ENCODE measurements at regions not wholly inside any gene's neighbourhood (a gene's known extent, or its start where the extent isn't known, plus 50 kb on each side); places are given as distances from the start of the nearest gene placed in this dataset.

DNA sequence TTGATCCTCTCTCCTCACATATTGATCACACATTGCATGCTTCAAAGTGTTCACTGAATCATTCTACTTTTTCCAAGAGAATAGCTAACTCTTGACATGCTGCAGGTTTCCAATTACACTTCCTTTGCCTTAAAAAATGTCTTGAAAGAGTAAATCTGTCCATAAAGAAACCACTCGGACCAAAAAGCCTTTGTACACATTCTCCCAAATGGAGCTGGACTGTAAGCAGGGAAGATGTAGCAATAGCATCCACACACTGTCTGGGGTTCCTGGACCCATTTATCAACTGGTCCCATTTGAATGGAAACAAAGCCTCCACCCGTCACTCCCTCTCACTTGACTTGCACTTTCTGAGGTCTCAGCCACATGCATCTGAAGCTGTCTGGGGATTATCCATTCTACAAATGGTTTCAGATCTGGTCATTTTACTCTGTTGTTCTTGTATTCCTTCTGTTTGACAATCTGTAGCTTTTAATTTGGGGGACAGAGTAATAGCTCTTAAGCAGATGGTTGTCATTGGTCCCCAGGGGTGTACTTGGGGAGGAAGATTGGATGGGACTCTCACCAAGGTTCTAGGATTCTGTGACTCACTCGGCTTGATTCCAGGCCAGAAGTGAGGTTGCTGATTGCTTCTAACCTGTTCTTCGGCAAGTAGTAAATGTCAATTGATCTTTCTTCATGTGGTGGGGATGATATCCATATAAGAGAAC, 203.5 kb downstream of the HIBADH start:
- Histone ChIP-seq H3K36me3 (no peaks in the 10 kb centered on the region), H3K9me3 (no peaks in the 10 kb centered on the region), H3K4me1 (no peaks in the 10 kb centered on the region), H3K27me3 (no peaks in the 10 kb centered on the region), H3K27ac (no peak overlapping the region), H3K4me3 (no peak overlapping the region)
- intact Hi-C loops (cut with DNase I): no loop called here
- no peak for DNase-seq (ENCODE audit: low spot score in 2 of 2)
- TF ChIP-seq, protein P1, sequence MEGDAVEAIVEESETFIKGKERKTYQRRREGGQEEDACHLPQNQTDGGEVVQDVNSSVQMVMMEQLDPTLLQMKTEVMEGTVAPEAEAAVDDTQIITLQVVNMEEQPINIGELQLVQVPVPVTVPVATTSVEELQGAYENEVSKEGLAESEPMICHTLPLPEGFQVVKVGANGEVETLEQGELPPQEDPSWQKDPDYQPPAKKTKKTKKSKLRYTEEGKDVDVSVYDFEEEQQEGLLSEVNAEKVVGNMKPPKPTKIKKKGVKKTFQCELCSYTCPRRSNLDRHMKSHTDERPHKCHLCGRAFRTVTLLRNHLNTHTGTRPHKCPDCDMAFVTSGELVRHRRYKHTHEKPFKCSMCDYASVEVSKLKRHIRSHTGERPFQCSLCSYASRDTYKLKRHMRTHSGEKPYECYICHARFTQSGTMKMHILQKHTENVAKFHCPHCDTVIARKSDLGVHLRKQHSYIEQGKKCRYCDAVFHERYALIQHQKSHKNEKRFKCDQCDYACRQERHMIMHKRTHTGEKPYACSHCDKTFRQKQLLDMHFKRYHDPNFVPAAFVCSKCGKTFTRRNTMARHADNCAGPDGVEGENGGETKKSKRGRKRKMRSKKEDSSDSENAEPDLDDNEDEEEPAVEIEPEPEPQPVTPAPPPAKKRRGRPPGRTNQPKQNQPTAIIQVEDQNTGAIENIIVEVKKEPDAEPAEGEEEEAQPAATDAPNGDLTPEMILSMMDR (IDR thresholded peaks at IDR 0.05): no peak

DNA sequence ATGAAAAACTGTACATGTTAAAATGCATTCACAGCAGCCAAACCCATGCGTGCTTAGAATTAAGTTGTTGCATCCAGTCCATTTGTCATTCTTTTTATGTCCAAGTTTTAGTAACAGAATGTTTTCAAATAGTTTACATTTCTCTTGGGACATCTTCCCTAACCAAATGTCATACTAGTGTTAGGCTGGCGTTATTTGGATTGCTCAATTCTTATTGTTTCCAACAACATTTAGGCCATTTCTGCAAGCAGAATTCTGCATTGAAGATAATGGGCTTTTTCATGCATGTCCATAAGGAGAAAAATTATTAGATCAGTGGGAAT, 203.0 kb downstream of the HIBADH start:
- Histone ChIP-seq H3K27ac (no peak overlapping the region), H3K9me3 (no peaks in the 10 kb centered on the region), H3K4me3 (no peak overlapping the region), H3K4me1 (no peaks in the 10 kb centered on the region), H3K36me3 (no peaks in the 10 kb centered on the region), H3K27me3 (no peaks in the 10 kb centered on the region)
- intact Hi-C loops (cut with DNase I): no loop called here
- no peak for DNase-seq (ENCODE audit: low spot score in 2 of 2)
- TF ChIP-seq, protein P1 (IDR thresholded peaks at IDR 0.05): no peak

DNA sequence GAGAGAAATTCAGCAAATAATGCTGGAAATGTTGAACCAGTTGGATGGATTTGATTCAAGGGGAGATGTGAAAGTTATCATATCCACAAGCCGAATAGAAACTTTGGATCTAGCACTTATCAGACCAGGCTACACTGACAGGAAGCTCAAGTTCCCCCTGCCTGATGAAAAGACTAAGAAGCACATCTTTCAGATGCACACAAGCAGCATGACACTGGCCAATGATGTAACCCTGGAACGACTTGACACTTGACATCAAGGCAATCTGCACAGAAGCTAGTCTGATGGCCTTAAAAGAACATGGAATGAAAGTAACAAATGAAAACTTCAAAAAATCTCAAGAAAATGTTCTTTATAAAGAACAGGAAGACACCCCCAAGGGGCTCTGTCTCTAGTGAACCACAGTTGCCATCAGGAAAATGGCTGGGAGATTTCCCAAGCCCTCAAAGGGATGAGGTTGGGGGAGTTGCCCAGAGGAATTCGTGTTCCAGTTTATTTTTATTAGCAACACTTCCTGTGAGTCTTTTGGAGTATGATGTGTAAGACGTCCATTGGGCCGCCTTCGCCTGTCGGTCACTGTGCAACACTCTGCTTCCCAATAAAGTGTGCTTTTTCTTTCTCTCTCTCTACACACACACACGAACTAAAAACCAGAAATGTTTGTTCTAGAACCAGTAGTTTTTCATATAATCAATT, 200.0 kb downstream of the HIBADH start:
- Histone ChIP-seq H3K4me3 (no peak overlapping the region), H3K27ac (no peak overlapping the region), H3K36me3 (no peaks in the 10 kb centered on the region), H3K9me3 (no peaks in the 10 kb centered on the region), H3K4me1 (no peaks in the 10 kb centered on the region), H3K27me3 (no peaks in the 10 kb centered on the region)
- intact Hi-C loops (cut with DNase I): no loop called here
- TF ChIP-seq, protein P1 (IDR thresholded peaks at IDR 0.05): no peak
- DNase-seq (ENCODE audit: low spot score in 2 of 2): no peak

DNA sequence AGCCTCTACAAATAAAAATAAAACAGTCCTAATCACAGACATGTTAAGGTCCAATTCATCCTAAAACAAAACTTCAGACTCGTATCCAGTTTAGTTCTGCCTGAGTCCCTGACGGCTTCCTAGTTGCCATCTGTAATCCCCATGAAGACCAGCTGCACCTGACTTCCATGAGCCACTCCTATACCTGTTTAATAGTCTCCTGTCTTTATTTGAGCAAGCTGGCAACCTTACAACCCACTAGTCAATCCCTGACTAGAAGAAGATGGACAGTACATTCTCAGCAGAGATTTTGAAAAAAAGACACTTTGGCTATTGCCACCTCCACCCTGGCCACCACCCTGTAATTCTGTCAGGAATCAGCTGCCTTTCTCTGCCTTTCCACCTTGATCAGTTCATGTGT, 197.7 kb downstream of the HIBADH start:
- Histone ChIP-seq H3K4me1 (no peaks in the 10 kb centered on the region), H3K36me3 (no peaks in the 10 kb centered on the region), H3K27me3 (no peaks in the 10 kb centered on the region), H3K4me3 (no peak overlapping the region), H3K27ac (no peak overlapping the region), H3K9me3 (no peaks in the 10 kb centered on the region)
- no peak for DNase-seq (ENCODE audit: low spot score in 2 of 2)
- intact Hi-C loops (cut with DNase I): no loop called here
- TF ChIP-seq, protein P1 (IDR thresholded peaks at IDR 0.05): no peak

DNA sequence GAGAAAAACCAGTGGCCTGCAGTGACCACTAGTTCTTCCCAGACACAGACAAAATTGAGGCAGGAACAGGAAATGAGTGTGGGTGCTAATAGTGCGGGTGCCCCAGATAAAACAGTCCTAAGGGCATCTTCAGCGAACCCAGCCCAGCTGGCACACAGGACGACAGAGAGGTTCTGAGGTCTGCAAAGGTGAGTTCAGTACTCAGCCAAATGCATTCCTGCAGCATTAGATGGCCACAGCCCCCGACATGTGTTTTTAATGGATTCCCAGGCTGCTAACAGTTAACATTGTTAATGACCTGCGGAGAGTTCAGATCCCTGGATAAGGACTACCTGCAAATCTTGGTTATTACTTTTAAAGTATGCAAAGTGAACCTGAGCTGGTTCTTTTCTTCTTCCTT, 196.0 kb downstream of the HIBADH start:
- Histone ChIP-seq H3K9me3 (no peaks in the 10 kb centered on the region), H3K36me3 (no peaks in the 10 kb centered on the region), H3K27me3 (no peaks in the 10 kb centered on the region), H3K4me1 (no peaks in the 10 kb centered on the region), H3K27ac (no peak overlapping the region), H3K4me3 (no peak overlapping the region)
- intact Hi-C loops (cut with DNase I): no loop called here
- no peak for DNase-seq (ENCODE audit: low spot score in 2 of 2)
- TF ChIP-seq, protein P1 (IDR thresholded peaks at IDR 0.05): no peak
